HG03342 (cell line): ENCODE measurements at regions not wholly inside any gene's neighbourhood (a gene's known extent, or its start where the extent isn't known, plus 50 kb on each side); places are given as distances from the start of the nearest gene placed in this dataset.

Source experiments
- ATAC-seq: cut with Tn5 transposase; IDR thresholded peaks from one replicate; pipeline ENCODE4 v1.9.1; 2021; ENCODE audit warnings: mild to moderate bottlenecking, moderate library complexity; ENCODE audit not compliant: unreplicated experiment

- no peak for ATAC-seq
These were observed 217.0 kb downstream of the OSR1 start for GRCh38 chr2:19141234-19142004.

GRCh38 chr2:19140463-19141208 lies 217.8 kb downstream of the OSR1 start:
- no peak for ATAC-seq

GRCh38 chr2:19139386-19139785 lies 219.0 kb downstream of the OSR1 start:
- no peak for ATAC-seq

- ATAC-seq = no peak
These were observed 220.1 kb downstream of the OSR1 start for GRCh38 chr2:19138264-19138825.

- no peak for ATAC-seq
These were observed 221.0 kb downstream of the OSR1 start for GRCh38 chr2:19137433-19137832.

GRCh38 chr2:19132967-19133366 lies 225.5 kb downstream of the OSR1 start:
- ATAC-seq = no peak

- no peak for ATAC-seq
These were observed 226.6 kb downstream of the OSR1 start for GRCh38 chr2:19131871-19132270.

GRCh38 chr2:19128148-19128547 lies 230.3 kb downstream of the OSR1 start:
- ATAC-seq = no peak

- ATAC-seq = no peak
These were observed 230.8 kb downstream of the OSR1 start for GRCh38 chr2:19127616-19128015.

GRCh38 chr2:19125901-19126680 lies 232.3 kb downstream of the OSR1 start:
- ATAC-seq = no peak

- no peak for ATAC-seq
These were observed 234.3 kb downstream of the OSR1 start for GRCh38 chr2:19124135-19124534.

GRCh38 chr2:19123556-19123955 lies 234.9 kb downstream of the OSR1 start:
- ATAC-seq = no peak

- ATAC-seq = no peak
These were observed 236.2 kb downstream of the OSR1 start for GRCh38 chr2:19122220-19122619.

GRCh38 chr2:19120941-19121750 lies 237.3 kb downstream of the OSR1 start:
- no peak for ATAC-seq

GRCh38 chr2:19120181-19120580 lies 238.2 kb downstream of the OSR1 start:
- no peak for ATAC-seq

- no peak for ATAC-seq
These were observed 239.0 kb downstream of the OSR1 start for GRCh38 chr2:19119326-19120001.

GRCh38 chr2:19116918-19117317 lies 241.5 kb downstream of the OSR1 start:
- no peak for ATAC-seq

GRCh38 chr2:19114754-19115231 lies 243.6 kb downstream of the OSR1 start:
- ATAC-seq = no peak

- no peak for ATAC-seq
These were observed 244.3 kb downstream of the OSR1 start for GRCh38 chr2:19114126-19114525.

GRCh38 chr2:19111354-19111753 lies 247.1 kb downstream of the OSR1 start:
- ATAC-seq = no peak
